Esophagus squamous epithelium (tissue), 4 donors: ENCODE measurements at regions not wholly inside any gene's neighbourhood (a gene's known extent, or its start where the extent isn't known, plus 50 kb on each side); places are given as distances from the start of the nearest gene placed in this dataset.

Source experiments
- POLR2A ChIP-seq, 4 donors: fragments of 450-650 bp; IDR thresholded peaks; one replicate each; pipeline ENCODE4 v1.6.1; 2017; ENCODE audit warnings: antibody characterized with exemption in 4 of 4, mild to moderate bottlenecking in 4 of 4, moderate library complexity in 3 of 4
- TF ChIP-seq, protein P1 (sequence below), 6 experiments: fragments of 450-650 bp in 4 of 6; fragments of 200-600 bp in 2 of 6; sonication (generic) in 2 of 6; IDR thresholded peaks; one replicate each; pipeline ENCODE4 v1.5.1; 2016 to 2019; ENCODE audit warnings: antibody characterized with exemption in 6 of 6, mild to moderate bottlenecking in 4 of 6, moderate library complexity in 4 of 6

DNA sequence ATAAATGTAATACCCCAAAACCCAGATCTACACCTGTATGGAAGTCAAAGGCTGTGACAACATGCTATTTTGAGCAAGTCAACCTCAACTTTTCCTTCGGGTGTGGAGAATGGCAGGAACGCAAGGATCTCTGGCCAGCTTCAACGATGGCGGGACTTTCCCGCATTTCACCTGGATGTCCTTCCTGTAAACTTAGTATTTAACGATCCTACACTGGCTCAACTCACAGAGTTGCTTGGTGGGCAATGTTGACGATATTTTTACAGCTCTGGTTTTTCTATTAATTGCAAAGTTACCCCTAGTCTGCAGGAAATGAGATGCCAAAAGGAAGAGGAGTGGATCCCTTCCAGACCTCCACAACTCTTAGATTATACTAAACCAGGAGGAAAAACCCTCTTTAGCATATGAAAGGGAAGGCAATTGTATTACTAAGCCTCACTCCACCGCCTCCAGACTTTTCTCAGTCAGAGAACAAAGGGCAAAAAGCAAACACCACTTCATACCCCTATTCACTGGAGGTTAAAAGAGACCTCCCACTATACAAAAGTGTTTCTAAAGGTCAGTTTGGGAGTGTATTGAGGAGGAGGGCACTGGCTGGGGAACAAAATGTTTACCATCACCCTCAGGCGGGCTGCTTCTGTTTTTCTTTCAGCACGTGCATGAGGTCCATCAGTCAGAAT is 56.5 kb upstream of the ACVR1 start:
- TF ChIP-seq, protein P1, sequence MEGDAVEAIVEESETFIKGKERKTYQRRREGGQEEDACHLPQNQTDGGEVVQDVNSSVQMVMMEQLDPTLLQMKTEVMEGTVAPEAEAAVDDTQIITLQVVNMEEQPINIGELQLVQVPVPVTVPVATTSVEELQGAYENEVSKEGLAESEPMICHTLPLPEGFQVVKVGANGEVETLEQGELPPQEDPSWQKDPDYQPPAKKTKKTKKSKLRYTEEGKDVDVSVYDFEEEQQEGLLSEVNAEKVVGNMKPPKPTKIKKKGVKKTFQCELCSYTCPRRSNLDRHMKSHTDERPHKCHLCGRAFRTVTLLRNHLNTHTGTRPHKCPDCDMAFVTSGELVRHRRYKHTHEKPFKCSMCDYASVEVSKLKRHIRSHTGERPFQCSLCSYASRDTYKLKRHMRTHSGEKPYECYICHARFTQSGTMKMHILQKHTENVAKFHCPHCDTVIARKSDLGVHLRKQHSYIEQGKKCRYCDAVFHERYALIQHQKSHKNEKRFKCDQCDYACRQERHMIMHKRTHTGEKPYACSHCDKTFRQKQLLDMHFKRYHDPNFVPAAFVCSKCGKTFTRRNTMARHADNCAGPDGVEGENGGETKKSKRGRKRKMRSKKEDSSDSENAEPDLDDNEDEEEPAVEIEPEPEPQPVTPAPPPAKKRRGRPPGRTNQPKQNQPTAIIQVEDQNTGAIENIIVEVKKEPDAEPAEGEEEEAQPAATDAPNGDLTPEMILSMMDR (IDR thresholded peaks at IDR 0.05): no peak
- no peak for TF ChIP-seq POLR2A (IDR thresholded peaks at IDR 0.05)
